AG04450 (cell line): ENCODE measurements at regions not wholly inside any gene's neighbourhood (a gene's known extent, or its start where the extent isn't known, plus 50 kb on each side); places are given as distances from the start of the nearest gene placed in this dataset.
"Not testable (repeated sequence)": the region's sequence is repeated elsewhere in the genome, so short reads cannot be mapped to it uniquely, and the experiment has no call there.

Source experiments
- CTCF ChIA-PET: fragments of 300-600, 350-600 bp; formaldehyde crosslinking; extraction: SDS; loops from one replicate; lab custom pipeline; 2022; ENCODE audit warnings: antibody characterized with exemption, inconsistent platforms; lab: Charles Lee
- POLR2A ChIA-PET: fragments of 350-600 bp; formaldehyde crosslinking; extraction: SDS; loops from one replicate; lab custom pipeline; 2021; ENCODE audit warnings: antibody characterized with exemption, inconsistent platforms; lab: Yijun Ruan, JAX
- DNase-seq: peaks from one replicate; pipeline ENCODE4 v3.0.0-alpha.2; 2011; ENCODE audit warnings: low read depth, low spot score
- H3K27ac ChIP-seq: one replicate; pipeline ENCODE4 v1.5.1; 2012; ENCODE audit warnings: low read depth, low read length, control low read depth
- H3K27me3 ChIP-seq: one replicate; pipeline ENCODE4 v1.6.0; 2012; ENCODE audit warnings: low read length; ENCODE audit not compliant: control insufficient read depth, insufficient read depth
- H3K4me3 ChIP-seq: 2 replicates; pipeline ENCODE4 v1.5.1; 2011; ENCODE audit warnings: mild to moderate bottlenecking, low read depth, low read length, control low read depth
- H3K9me3 ChIP-seq: 2 replicates; pipeline ENCODE4 v1.5.1; 2012; ENCODE audit warnings: low read length; ENCODE audit not compliant: control insufficient read depth, insufficient read depth
- TF ChIP-seq, protein P1 (sequence below): IDR thresholded peaks from 2 replicates; pipeline ENCODE4 v1.5.1; 2011; ENCODE audit warnings: low read depth, low read length, control low read depth, inconsistent platforms

DNA sequence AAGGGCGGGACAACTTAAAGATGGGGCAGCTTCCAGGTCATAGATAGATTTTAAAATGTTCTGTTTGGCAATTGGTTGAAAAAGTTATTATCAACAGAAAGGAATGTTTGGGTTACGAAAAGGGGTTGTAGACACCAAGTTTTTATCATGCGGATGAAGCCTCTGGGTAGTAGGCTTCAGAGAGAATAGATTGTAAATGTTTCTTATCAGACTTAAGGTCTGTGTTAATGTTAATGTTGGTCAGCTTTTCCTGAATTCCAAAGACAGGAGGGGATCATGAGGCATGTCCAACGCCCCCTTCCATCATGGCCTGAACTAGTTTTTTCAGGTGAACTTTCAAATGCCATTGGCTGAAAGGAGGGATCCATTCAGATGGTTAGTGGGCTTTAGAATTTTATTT is 84.2 kb upstream of the KIF5B start:
- H3K4me3 ChIP-seq: no peak overlapping the region
- no peak for DNase-seq
- ChIA-PET CTCF (no interaction called here), POLR2A (no interaction called here)
- no peak overlapping the region for H3K27ac ChIP-seq
- TF ChIP-seq, protein P1, sequence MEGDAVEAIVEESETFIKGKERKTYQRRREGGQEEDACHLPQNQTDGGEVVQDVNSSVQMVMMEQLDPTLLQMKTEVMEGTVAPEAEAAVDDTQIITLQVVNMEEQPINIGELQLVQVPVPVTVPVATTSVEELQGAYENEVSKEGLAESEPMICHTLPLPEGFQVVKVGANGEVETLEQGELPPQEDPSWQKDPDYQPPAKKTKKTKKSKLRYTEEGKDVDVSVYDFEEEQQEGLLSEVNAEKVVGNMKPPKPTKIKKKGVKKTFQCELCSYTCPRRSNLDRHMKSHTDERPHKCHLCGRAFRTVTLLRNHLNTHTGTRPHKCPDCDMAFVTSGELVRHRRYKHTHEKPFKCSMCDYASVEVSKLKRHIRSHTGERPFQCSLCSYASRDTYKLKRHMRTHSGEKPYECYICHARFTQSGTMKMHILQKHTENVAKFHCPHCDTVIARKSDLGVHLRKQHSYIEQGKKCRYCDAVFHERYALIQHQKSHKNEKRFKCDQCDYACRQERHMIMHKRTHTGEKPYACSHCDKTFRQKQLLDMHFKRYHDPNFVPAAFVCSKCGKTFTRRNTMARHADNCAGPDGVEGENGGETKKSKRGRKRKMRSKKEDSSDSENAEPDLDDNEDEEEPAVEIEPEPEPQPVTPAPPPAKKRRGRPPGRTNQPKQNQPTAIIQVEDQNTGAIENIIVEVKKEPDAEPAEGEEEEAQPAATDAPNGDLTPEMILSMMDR: no peak
- no peaks in the 10 kb centered on the region for H3K27me3 ChIP-seq
- H3K9me3 ChIP-seq: no peaks in the 10 kb centered on the region

DNA sequence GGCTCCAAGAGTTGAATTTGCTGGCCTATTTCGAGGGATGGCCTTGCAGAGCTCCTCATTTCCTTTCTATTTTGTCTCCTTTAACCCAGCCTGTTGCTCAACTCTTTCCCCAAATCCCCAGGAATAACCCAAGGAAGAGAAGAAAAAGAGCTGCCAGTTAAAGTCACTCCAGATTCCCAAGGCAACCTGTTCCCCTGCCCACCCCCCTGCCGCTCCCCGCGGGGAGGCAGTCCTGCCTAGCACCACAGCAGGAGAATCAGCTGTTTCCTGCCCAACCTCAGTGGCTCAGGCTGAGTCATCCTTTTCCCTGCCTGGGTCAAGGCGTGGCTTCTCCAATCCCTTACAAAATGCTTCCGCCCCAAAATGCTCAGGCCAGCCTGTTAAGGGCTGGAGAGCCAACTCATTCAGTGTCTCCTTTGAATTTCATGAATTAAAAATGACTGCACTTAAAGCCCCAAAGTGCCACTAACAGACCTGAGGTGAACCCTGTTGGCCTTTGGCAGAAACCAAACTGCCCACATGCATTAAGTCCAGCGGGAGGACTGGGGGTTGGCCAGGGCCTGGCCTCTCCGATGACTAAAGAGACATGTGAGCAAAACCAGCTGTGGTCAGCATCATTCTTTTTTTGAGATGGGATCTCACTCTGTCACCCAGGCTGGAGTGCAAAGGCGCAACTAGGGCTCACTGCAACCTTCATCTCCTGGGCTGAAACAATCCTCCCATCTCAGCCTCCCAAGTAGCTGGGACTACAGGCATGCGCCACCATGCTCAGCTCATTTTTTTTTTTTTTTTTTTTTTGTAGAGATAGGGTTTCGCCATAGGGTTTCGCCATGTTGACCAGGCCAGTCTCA is 83.2 kb upstream of the KIF5B start:
- H3K4me3 ChIP-seq: no peak overlapping the region
- TF ChIP-seq, protein P1: 0 out of 2 replicates have a peak, but pooled peaks have one; percentile 8
- POLR2A ChIA-PET: interaction anchor here (0.6 kb wide), 2 partner anchors 15 to 19 kb away, joined by 6 read pairs; no protein-coding TSS in a partner anchor
- H3K9me3 ChIP-seq: no peaks in the 10 kb centered on the region
- DNase-seq: peak; percentile 71
- peak overlapping the region; percentile 71 for H3K27ac ChIP-seq
- CTCF ChIA-PET: interaction anchor here (0.6 kb wide), 1 partner anchor 121 kb away, joined by 3 read pairs; no protein-coding TSS in a partner anchor
- H3K27me3 ChIP-seq: no peaks in the 10 kb centered on the region

DNA sequence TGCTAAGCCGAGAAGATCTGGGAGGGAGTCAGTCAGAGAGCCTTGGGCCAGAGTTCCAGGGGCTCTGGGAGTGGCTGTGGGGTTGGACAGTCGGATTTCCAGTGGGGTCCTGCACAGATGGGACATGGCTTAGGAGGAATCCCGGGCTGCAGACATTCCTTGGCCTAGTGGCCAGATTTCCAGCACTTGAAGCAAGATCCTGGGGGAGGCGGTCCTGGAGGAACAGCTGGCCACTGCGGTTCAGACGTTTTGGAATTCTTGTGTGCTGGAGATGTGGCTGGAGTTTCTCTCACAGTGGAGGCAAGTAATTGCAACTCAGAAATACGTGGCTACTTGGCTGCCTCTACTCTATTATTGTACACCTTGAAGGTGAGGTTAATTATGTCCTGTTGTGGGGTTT is 80.7 kb upstream of the KIF5B start:
- CTCF ChIA-PET, H3K27ac ChIP-seq, H3K4me3 ChIP-seq, POLR2A ChIA-PET, H3K27me3 ChIP-seq, DNase-seq, H3K9me3 ChIP-seq: not testable (repeated sequence)

DNA sequence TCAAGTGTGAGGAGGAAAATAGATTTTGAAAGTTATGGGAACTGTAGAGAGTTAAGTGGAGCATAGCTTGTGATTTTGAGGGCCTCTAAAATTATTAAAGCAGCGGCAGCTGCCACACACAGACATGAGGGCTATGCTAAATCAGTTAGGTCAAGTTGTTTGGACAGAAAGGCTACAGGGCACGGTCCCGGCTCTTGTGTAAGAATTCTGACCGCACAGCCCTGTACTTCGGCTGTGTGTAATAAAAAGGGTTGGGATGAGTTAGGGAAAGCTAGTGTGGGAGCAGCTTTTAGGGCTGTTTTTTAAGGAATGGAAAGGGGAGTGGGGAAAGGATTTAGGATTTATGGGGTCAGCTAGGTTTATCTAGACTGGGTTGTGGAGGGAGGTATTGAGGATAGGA is 79.6 kb upstream of the KIF5B start:
- H3K4me3 ChIP-seq, H3K27me3 ChIP-seq, H3K27ac ChIP-seq, POLR2A ChIA-PET, DNase-seq, H3K9me3 ChIP-seq, CTCF ChIA-PET: not testable (repeated sequence)

DNA sequence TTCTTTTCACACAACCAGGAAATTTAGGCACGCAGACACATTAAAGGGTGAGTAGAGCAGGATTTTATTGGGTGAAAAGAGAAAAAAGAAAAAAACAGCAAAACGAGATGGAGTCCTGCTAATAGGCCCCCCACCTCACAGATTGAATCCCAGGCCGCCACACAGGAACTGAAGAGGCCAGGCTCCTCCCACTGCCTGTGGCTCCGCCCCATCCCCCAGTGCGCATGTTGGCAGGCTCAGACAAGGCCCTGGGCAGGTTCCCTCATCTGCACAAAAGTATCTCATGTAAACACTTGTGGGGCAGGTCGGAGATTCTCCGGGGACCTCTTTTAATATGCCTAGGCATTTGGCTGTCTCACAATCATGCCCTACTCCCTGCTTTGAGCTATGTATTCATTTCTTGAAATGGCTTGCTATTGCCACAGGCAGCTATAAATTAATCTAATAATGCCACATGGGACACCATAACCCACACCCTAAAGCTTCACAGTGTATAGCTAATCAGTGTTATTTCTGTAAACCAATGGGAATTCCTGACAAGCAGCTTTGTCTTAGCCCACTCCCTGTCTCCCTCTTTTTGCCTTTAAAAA is 76.2 kb upstream of the KIF5B start:
- POLR2A ChIA-PET: no interaction called here

More for the DNA sequence above, 76.2 kb upstream of the KIF5B start:
- H3K4me3 ChIP-seq: no peak overlapping the region
- TF ChIP-seq, protein P1: no peak
- H3K9me3 ChIP-seq: no peaks in the 10 kb centered on the region
- peaks cover 5% of the 10 kb centered on the region for H3K27me3 ChIP-seq
- no peak for DNase-seq
- CTCF ChIA-PET: interaction anchor here (0.6 kb wide), 1 partner anchor 14 kb away, joined by 5 read pairs; no protein-coding TSS in a partner anchor
- H3K27ac ChIP-seq: no peak overlapping the region
